Testis (tissue), 2 donors: ENCODE measurements at regions not wholly inside any gene's neighbourhood (a gene's known extent, or its start where the extent isn't known, plus 50 kb on each side); places are given as distances from the start of the nearest gene placed in this dataset.

Experiments used
- DNase-seq: peaks from one replicate; pipeline ENCODE4 v3.0.0-alpha.2; 2019
- H3K27ac ChIP-seq, 2 donors: fragments of 200-600 bp; sonication (generic); one replicate each; pipeline ENCODE4 v1.5.1; 2019
- H3K27me3 ChIP-seq: fragments of 200-600 bp; sonication (generic); one replicate; pipeline ENCODE4 v1.5.1; 2019
- H3K36me3 ChIP-seq: fragments of 200-600 bp; sonication (generic); one replicate; pipeline ENCODE4 v1.5.1; 2017; ENCODE audit warnings: low read depth; ENCODE audit errors: missing control alignments
- H3K4me1 ChIP-seq: fragments of 200-600 bp; sonication (generic); one replicate; pipeline ENCODE4 v1.5.1; 2019
- H3K4me3 ChIP-seq, 2 donors: fragments of 200-600 bp; sonication (generic); one replicate each; pipeline ENCODE4 v1.5.1; 2017 to 2019
- H3K9me3 ChIP-seq: fragments of 200-600 bp; sonication (generic); one replicate; pipeline ENCODE4 v1.5.1; 2017
- POLR2A ChIP-seq: fragments of 450-650 bp; IDR thresholded peaks from one replicate; pipeline ENCODE4 v1.6.1; 2017; ENCODE audit warnings: antibody characterized with exemption, mild to moderate bottlenecking, moderate library complexity
- WGBS, 2 donors: methylation state at CpG; one replicate each; pipeline ENCODE4 v1.1.5; 2018; 5-methylcytosine and 5-hydroxymethylcytosine counted together
- intact Hi-C: fragments of 100-400 bp; cut with DNase I; formaldehyde crosslinking; loops from one replicate; pipeline ENCODE4 v1.15.1; 2023; ENCODE audit warnings: low total_unique reads
- TF ChIP-seq, protein P1 (sequence below), 3 experiments: fragments of 450-650 bp in 2 of 3; fragments of 200-600 bp in 1 of 3; sonication (generic) in 1 of 3; IDR thresholded peaks; one replicate each; pipeline ENCODE4 v1.5.1; 2016 to 2019; ENCODE audit warnings: antibody characterized with exemption in 3 of 3, mild to moderate bottlenecking in 2 of 3, moderate library complexity in 1 of 3

DNA sequence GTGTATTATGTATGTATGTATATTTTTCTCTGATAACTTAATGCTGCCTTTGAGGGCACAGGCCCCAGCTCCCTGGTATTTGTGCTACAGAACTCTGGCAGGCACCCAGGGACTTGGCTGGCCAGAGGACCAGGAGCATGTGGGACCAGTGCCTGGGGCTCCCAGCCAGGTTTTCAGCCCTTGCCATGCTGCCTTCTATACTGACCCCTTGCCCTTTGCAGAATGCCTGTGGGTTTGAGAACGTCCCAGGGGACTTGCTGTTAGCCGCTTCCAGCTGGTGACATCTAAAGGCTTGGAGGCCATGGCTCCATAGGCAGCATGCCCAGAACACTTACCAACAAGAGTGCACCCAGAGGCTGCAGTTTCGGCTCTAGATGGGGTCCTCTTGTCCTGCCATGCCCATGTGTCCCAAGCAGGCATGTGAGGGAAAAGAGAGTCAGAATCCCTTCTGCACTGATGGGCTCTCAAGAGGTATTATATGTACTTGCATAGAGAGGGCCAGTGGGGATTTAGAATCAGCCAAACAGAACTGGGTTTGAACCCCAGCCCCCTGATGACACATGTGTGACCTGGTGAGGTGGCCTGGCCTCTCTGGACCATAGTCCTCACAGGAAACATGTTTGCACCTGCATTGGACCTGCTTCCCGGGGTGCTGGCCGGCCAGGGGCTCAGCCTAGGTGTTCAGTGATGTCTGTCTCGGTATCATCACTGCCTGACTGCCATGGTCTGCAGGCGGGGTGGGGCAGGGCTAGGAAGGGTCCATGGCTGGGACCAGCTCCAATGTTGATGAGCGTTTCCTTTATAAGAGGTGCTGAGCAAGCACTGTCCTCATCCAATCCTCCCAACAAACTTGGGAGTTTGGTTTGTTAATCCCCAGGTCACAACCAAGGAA, 119.2 kb upstream of the FHL2 start:
- intact Hi-C loops, result loop anchor here (5.0 kb wide), 1 partner anchor 151 kb away; no protein-coding TSS in a partner anchor
- no peak overlapping the region for H3K27ac ChIP-seq

DNA sequence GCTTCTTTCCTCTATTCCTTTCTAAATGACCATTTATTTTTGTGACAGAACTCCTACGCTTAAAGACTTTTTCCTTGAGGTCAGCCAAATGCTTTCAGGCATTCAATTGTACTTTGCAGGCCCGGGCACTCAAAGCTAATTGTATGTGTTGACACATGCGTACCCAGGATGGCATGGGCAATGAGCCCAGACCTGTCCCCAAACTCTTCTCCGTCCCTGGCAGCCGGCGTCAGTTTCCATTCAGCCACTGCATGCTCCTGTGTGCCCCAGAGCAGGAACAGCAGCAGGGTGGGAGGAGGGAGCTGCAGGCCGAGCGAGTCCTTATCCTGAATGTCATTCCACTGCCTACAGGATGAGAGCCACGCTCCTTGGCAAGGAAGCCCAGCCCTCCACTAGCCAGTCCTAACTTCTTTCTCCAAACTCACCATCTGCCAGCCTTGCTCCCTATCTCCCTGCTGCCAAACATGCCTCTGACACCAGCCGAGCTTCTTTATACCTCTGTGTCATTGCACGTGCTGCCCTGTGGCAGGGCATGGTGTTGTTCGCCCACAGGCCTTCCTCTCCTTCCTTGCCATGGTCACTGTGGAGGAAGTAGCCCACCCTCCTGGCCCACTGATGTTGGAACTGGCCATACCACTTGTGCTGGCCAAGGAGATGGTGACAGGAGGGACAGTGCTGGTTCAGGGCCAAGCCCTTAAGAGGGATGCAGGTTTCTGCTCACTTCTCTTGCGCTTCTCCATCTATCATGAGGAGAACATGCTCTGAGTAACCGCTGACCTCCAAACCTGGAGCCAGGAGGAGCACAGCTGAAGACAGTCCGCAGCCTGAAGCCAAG, 116.9 kb upstream of the FHL2 start:
- Histone ChIP-seq H3K4me1 (peaks cover 15% of the 10 kb centered on the region), H3K9me3 (no peaks in the 10 kb centered on the region), H3K27me3 (no peaks in the 10 kb centered on the region), H3K27ac (no peak overlapping the region), H3K36me3 (no peaks in the 10 kb centered on the region), H3K4me3 (no peak overlapping the region)
- TF ChIP-seq, protein P1, sequence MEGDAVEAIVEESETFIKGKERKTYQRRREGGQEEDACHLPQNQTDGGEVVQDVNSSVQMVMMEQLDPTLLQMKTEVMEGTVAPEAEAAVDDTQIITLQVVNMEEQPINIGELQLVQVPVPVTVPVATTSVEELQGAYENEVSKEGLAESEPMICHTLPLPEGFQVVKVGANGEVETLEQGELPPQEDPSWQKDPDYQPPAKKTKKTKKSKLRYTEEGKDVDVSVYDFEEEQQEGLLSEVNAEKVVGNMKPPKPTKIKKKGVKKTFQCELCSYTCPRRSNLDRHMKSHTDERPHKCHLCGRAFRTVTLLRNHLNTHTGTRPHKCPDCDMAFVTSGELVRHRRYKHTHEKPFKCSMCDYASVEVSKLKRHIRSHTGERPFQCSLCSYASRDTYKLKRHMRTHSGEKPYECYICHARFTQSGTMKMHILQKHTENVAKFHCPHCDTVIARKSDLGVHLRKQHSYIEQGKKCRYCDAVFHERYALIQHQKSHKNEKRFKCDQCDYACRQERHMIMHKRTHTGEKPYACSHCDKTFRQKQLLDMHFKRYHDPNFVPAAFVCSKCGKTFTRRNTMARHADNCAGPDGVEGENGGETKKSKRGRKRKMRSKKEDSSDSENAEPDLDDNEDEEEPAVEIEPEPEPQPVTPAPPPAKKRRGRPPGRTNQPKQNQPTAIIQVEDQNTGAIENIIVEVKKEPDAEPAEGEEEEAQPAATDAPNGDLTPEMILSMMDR (IDR thresholded peaks at IDR 0.05), result no peak
- TF ChIP-seq POLR2A, result no peak
- WGBS, 2 donors, result 71 to 78% methylated on average over 15 of the region's 15 CpGs
- intact Hi-C loops, result loop anchor here (5.0 kb wide), 1 partner anchor 148 kb away; no protein-coding TSS in a partner anchor
- no peak for DNase-seq

More for the DNA sequence above, 119.2 kb upstream of the FHL2 start:
- TF ChIP-seq, protein P1 (IDR thresholded peaks at IDR 0.05), result no peak
- no peak for TF ChIP-seq POLR2A
- H3K36me3 ChIP-seq, result no peaks in the 10 kb centered on the region
- peaks cover 15% of the 10 kb centered on the region for H3K4me1 ChIP-seq
- peak; percentile 68 for DNase-seq
- 78 to 83% methylated on average over 1 to 8 of the region's 8 CpGs for WGBS, 2 donors
- H3K9me3 ChIP-seq, result no peaks in the 10 kb centered on the region
- H3K27me3 ChIP-seq, result no peaks in the 10 kb centered on the region
- no peak overlapping the region for H3K4me3 ChIP-seq

DNA sequence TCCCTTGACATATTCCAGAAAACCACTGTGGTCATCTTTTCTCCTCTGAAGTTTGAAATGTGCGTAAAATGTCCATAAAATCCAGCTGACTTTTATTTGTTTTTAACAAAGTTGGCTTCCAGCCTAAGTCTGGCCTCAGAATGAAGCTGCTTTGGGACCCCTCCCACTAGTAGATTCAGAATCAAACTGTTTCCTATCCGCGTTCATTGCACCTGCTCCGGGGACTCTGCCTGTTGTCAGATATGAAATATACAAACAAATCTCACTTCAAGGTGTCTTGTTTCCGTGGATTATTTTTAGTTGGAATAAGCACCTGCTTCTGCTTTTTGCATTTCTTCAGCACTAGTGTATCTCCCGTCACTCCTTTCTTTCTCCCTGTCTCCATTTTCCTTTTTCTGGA, 115.7 kb upstream of the FHL2 start:
- TF ChIP-seq, protein P1 (IDR thresholded peaks at IDR 0.05), result no peak
- 78 to 87% methylated on average over 6 of the region's 6 CpGs for WGBS, 2 donors
- H3K9me3 ChIP-seq, result no peaks in the 10 kb centered on the region
- H3K27ac ChIP-seq, result no peak overlapping the region
- H3K36me3 ChIP-seq, result no peaks in the 10 kb centered on the region
- intact Hi-C loops, result no loop called here
- DNase-seq, result no peak
- H3K4me1 ChIP-seq, result peaks cover 15% of the 10 kb centered on the region
- no peaks in the 10 kb centered on the region for H3K27me3 ChIP-seq
- no peak overlapping the region for H3K4me3 ChIP-seq

DNA sequence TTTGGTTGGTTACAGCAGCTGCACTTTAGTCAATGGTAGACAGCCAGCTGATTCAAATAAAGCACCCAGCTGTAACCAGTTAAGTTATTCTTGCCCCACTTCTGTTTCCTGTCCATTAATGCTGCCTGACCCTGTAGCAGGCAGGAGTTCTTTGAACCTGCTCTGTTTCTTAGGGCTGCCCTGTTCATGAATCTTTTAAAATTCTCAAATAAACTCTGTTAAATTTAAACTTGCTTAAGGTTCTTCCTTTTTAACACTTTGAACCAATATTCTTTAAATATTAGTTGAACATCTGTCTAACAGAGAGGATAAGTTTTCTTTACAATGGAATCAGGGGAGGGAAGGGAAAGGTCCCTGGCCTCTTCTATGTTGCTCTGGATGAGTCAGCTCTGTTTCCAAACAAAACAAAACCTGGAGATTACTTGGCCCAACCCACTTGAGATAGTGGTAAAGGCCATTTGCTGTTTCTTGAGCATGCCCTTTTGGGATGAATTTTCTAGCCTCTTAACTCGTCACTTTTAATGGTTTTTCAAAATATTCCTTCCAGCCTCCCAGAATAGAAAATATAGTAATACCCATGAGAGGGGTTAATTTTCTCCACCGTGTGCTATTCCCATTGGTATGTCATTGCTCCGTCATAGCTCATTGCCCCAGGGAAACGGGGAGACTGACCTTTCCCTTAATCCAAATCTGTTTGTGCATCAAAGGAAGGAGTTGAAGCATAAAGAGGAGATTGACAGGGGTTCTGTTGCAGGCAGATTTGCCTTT, 112.1 kb upstream of the FHL2 start:
- peak overlapping the region in 1 of 2 donors; percentile 53 for H3K27ac ChIP-seq
- WGBS, 2 donors, result 54 to 74% methylated on average over 4 of the region's 4 CpGs
- no peaks in the 10 kb centered on the region for H3K36me3 ChIP-seq
- TF ChIP-seq POLR2A, result no peak
- TF ChIP-seq, protein P1 (IDR thresholded peaks at IDR 0.05), result no peak
- no peaks in the 10 kb centered on the region for H3K27me3 ChIP-seq
- intact Hi-C loops, result no loop called here
- no peaks in the 10 kb centered on the region for H3K4me1 ChIP-seq
- H3K9me3 ChIP-seq, result no peaks in the 10 kb centered on the region
- no peak for DNase-seq
- no peak overlapping the region for H3K4me3 ChIP-seq
